ENCODE measurements at regions not wholly inside any gene's neighbourhood (a gene's known extent, or its start where the extent isn't known, plus 50 kb on each side); places are given as distances from the start of the nearest gene placed in this dataset.

- TF ChIP-seq CTCF (IDR thresholded peaks at IDR 0.05) (no peak), POLR2AphosphoS5 (IDR thresholded peaks at IDR 0.05) (no peak)
Measured at GRCh38 chr10:130687566-130687965, 551.4 kb downstream of the GLRX3 start.
